ENCODE measurements at regions not wholly inside any gene's neighbourhood (a gene's known extent, or its start where the extent isn't known, plus 50 kb on each side); places are given as distances from the start of the nearest gene placed in this dataset.

- Histone ChIP-seq H3K4me3 (no peak overlapping the region), H3K27me3 (no peaks in the 10 kb centered on the region), H3K9me3 (no peaks in the 10 kb centered on the region), H3K4me1 (no peaks in the 10 kb centered on the region), H3K36me3 (no peaks in the 10 kb centered on the region), H3K27ac (no peak overlapping the region)
- intact Hi-C loops (cut with DNase I; ENCODE audit: low total_unique reads) (no loop called here), in situ Hi-C loops (cut with MboI; ENCODE audit: low sequenced_read_pairs in 4 of 4) (no loop called here)
- ATAC-seq (no peak), DNase-seq (no peak)
- no peak for TF ChIP-seq CTCF (IDR thresholded peaks at IDR 0.05 in 4 of 5, conservative IDR thresholded peaks at IDR 0.05 in 1 of 5)
- no peak for TF ChIP-seq POLR2A (IDR thresholded peaks at IDR 0.05)
These were observed 74.1 kb upstream of the LRATD1 start for GRCh38 chr2:14558335-14558919.

- Histone ChIP-seq H3K4me3 (no peak overlapping the region), H3K9me3 (no peaks in the 10 kb centered on the region), H3K27ac (no peak overlapping the region), H3K27me3 (no peaks in the 10 kb centered on the region), H3K4me1 (no peaks in the 10 kb centered on the region), H3K36me3 (no peaks in the 10 kb centered on the region)
- ATAC-seq: no peak
- in situ Hi-C loops (cut with MboI; ENCODE audit: low sequenced_read_pairs in 4 of 4) (no loop called here), intact Hi-C loops (cut with DNase I; ENCODE audit: low total_unique reads) (no loop called here)
- DNase-seq: no peak
- TF ChIP-seq CTCF (IDR thresholded peaks at IDR 0.05 in 4 of 5, conservative IDR thresholded peaks at IDR 0.05 in 1 of 5): no peak
- TF ChIP-seq POLR2A (IDR thresholded peaks at IDR 0.05): no peak
These were observed 71.8 kb upstream of the LRATD1 start for GRCh38 chr2:14560716-14561115.

- in situ Hi-C loops (cut with MboI; ENCODE audit: low sequenced_read_pairs in 4 of 4) (no loop called here), intact Hi-C loops (cut with DNase I; ENCODE audit: low total_unique reads) (no loop called here)
- Histone ChIP-seq H3K9me3 (no peaks in the 10 kb centered on the region), H3K27me3 (no peaks in the 10 kb centered on the region), H3K27ac (no peak overlapping the region), H3K4me1 (no peaks in the 10 kb centered on the region), H3K36me3 (no peaks in the 10 kb centered on the region), H3K4me3 (no peak overlapping the region)
- no peak for TF ChIP-seq CTCF (IDR thresholded peaks at IDR 0.05 in 4 of 5, conservative IDR thresholded peaks at IDR 0.05 in 1 of 5)
- ATAC-seq (no peak), DNase-seq (no peak)
These were observed 69.2 kb upstream of the LRATD1 start for GRCh38 chr2:14563324-14563723.

- H3K9me3 ChIP-seq: no peaks in the 10 kb centered on the region
- in situ Hi-C loops (cut with MboI; ENCODE audit: low sequenced_read_pairs in 4 of 4): no loop called here
- TF ChIP-seq CTCF (IDR thresholded peaks at IDR 0.05 in 4 of 5, conservative IDR thresholded peaks at IDR 0.05 in 1 of 5): no peak
- no peak for TF ChIP-seq POLR2A (IDR thresholded peaks at IDR 0.05)
- no peak for DNase-seq
- no peaks in the 10 kb centered on the region for H3K4me1 ChIP-seq
- no peak overlapping the region for H3K27ac ChIP-seq
- H3K4me3 ChIP-seq: no peak overlapping the region
- ATAC-seq: no peak
- intact Hi-C loops (cut with DNase I; ENCODE audit: low total_unique reads): no loop called here
- no peaks in the 10 kb centered on the region for H3K27me3 ChIP-seq
- H3K36me3 ChIP-seq: no peaks in the 10 kb centered on the region
These were observed 66.9 kb upstream of the LRATD1 start for GRCh38 chr2:14565666-14566065.

- Histone ChIP-seq H3K4me1 (no peaks in the 10 kb centered on the region), H3K4me3 (no peak overlapping the region), H3K27me3 (no peaks in the 10 kb centered on the region), H3K27ac (no peak overlapping the region), H3K9me3 (no peaks in the 10 kb centered on the region), H3K36me3 (no peaks in the 10 kb centered on the region)
- no peak for TF ChIP-seq CTCF (IDR thresholded peaks at IDR 0.05 in 4 of 5, conservative IDR thresholded peaks at IDR 0.05 in 1 of 5)
- TF ChIP-seq POLR2A (IDR thresholded peaks at IDR 0.05): no peak
- DNase-seq (no peak), ATAC-seq (no peak)
- in situ Hi-C loops (cut with MboI; ENCODE audit: low sequenced_read_pairs in 4 of 4) (no loop called here), intact Hi-C loops (cut with DNase I; ENCODE audit: low total_unique reads) (no loop called here)
These were observed 65.0 kb upstream of the LRATD1 start for GRCh38 chr2:14567561-14567960.

Measured in gastrocnemius medialis (tissue), 4 donors.